ENCODE measurements at regions not wholly inside any gene's neighbourhood (a gene's known extent, or its start where the extent isn't known, plus 50 kb on each side); places are given as distances from the start of the nearest gene placed in this dataset.

GRCh38 chr4:154013576-154013975 is 224.7 kb upstream of the SFRP2 start:
- Histone ChIP-seq H2AFZ (ENCODE audit: control insufficient read depth, low read depth, low read length) (no peak overlapping the region), H3K9me3 (replicated peaks; ENCODE audit: control insufficient read depth, insufficient read depth, low read length) (no peaks in the 10 kb centered on the region), H3K9ac (ENCODE audit: control insufficient read depth, insufficient read depth, low read length) (no peak overlapping the region), H3K4me1 (ENCODE audit: control insufficient read depth, insufficient read depth, low read length) (no peaks in the 10 kb centered on the region), H3K36me3 (ENCODE audit: control insufficient read depth in 2 of 2, insufficient read depth in 2 of 2, low read length in 1 of 2) (no peaks in the 10 kb centered on the region), H3K79me2 (ENCODE audit: control insufficient read depth, insufficient read depth, low read length) (no peaks in the 10 kb centered on the region), H4K20me1 (ENCODE audit: control insufficient read depth, insufficient read depth) (no peaks in the 10 kb centered on the region), H3K4me2 (ENCODE audit: control insufficient read depth, insufficient read depth) (no peak overlapping the region), H3K27ac (ENCODE audit: control insufficient read depth, insufficient read depth) (no peak overlapping the region), H3K27me3 (replicated peaks in 1 of 2; ENCODE audit: control insufficient read depth in 2 of 2, insufficient read depth in 2 of 2, low read length in 1 of 2) (no peaks in the 10 kb centered on the region), H3K4me3 (no peak overlapping the region)
- ChIA-PET SMC1A (ENCODE audit: uncharacterized antibody, unreplicated experiment) (no interaction called here), CTCF (no interaction called here), POLR2A (no interaction called here), RAD21 (ENCODE audit: unreplicated experiment) (no interaction called here)
- intact Hi-C loops (cut with micrococcal nuclease; ENCODE audit: unreplicated experiment): loop anchor here (10.0 kb wide), 1 partner anchor 229 kb away; the partner anchor contains the start of gene SFRP2
- no peak for TF ChIP-seq NBN (IDR thresholded peaks at IDR 0.05)
- no peak for TF ChIP-seq RB1 (IDR thresholded peaks at IDR 0.05; ENCODE audit: borderline replicate concordance)
- no peak for TF ChIP-seq MEF2B (IDR thresholded peaks at IDR 0.05; ENCODE audit: partially characterized antibody, poor library complexity, severe bottlenecking)
- TF ChIP-seq ZNF384 (IDR thresholded peaks at IDR 0.05; ENCODE audit: borderline replicate concordance, low read depth, low read length): no peak
- no peak for TF ChIP-seq TBL1XR1 (IDR thresholded peaks at IDR 0.05; ENCODE audit: low read depth, low read length)
- TF ChIP-seq BACH1 (IDR thresholded peaks at IDR 0.05; ENCODE audit: borderline replicate concordance): no peak
- TF ChIP-seq HDGF (IDR thresholded peaks at IDR 0.05): no peak
- no peak for TF ChIP-seq MYC (IDR thresholded peaks at IDR 0.05; ENCODE audit: insufficient read depth, insufficient read length, insufficient replicate concordance, low read length, severe bottlenecking)
- TF ChIP-seq RFX5 (IDR thresholded peaks at IDR 0.05; ENCODE audit: low read depth, low read length): no peak
- TF ChIP-seq RAD21 (IDR thresholded peaks at IDR 0.05; ENCODE audit: insufficient read depth, low read depth, low read length): no peak
- no peak for TF ChIP-seq ZNF217 (IDR thresholded peaks at IDR 0.05)
- DNase-seq (ENCODE audit: low read depth, low spot score) (no peak), FAIRE-seq (no peak), ATAC-seq (no peak)
- in situ Hi-C loops (cut with MboI): no loop called here
- BruUV-seq (replicated peaks): no TSS peak

- Histone ChIP-seq H3K79me2 (ENCODE audit: control insufficient read depth, insufficient read depth, low read length) (no peaks in the 10 kb centered on the region), H3K9ac (ENCODE audit: control insufficient read depth, insufficient read depth, low read length) (no peak overlapping the region), H3K36me3 (ENCODE audit: control insufficient read depth in 2 of 2, insufficient read depth in 2 of 2, low read length in 1 of 2) (no peaks in the 10 kb centered on the region), H3K4me2 (ENCODE audit: control insufficient read depth, insufficient read depth) (no peak overlapping the region), H3K27me3 (replicated peaks in 1 of 2; ENCODE audit: control insufficient read depth in 2 of 2, insufficient read depth in 2 of 2, low read length in 1 of 2) (no peaks in the 10 kb centered on the region), H3K27ac (ENCODE audit: control insufficient read depth, insufficient read depth) (no peak overlapping the region), H2AFZ (ENCODE audit: control insufficient read depth, low read depth, low read length) (no peak overlapping the region), H3K4me1 (ENCODE audit: control insufficient read depth, insufficient read depth, low read length) (no peaks in the 10 kb centered on the region), H3K4me3 (no peak overlapping the region), H3K9me3 (replicated peaks; ENCODE audit: control insufficient read depth, insufficient read depth, low read length) (no peaks in the 10 kb centered on the region), H4K20me1 (ENCODE audit: control insufficient read depth, insufficient read depth) (no peaks in the 10 kb centered on the region)
- DNase-seq (ENCODE audit: low read depth, low spot score): no peak
- 31% methylated on average over 7 of the region's 7 CpGs for WGBS (ENCODE audit: insufficient coverage, insufficient replicate concordance, low lambda C conversion rate, missing lambda C conversion rate)
- ChIA-PET SMC1A (ENCODE audit: uncharacterized antibody, unreplicated experiment) (no interaction called here), POLR2A (no interaction called here), RAD21 (ENCODE audit: unreplicated experiment) (no interaction called here), CTCF (no interaction called here)
- no peak for TF ChIP-seq FOXM1 (IDR thresholded peaks at IDR 0.05; ENCODE audit: low read depth, low read length)
- no peak for TF ChIP-seq CHD1 (IDR thresholded peaks at IDR 0.05; ENCODE audit: low read depth, low read length)
- TF ChIP-seq MEF2B (IDR thresholded peaks at IDR 0.05; ENCODE audit: partially characterized antibody, poor library complexity, severe bottlenecking): no peak
- no peak for TF ChIP-seq NRF1 (conservative IDR thresholded peaks at IDR 0.05; ENCODE audit: low read depth, low read length)
- TF ChIP-seq STAT1 (conservative IDR thresholded peaks at IDR 0.05): no peak
- FAIRE-seq: no peak
- BruUV-seq (replicated peaks): no TSS peak
- intact Hi-C loops (cut with micrococcal nuclease; ENCODE audit: unreplicated experiment) (loop anchor here (10.0 kb wide), 1 partner anchor 226 kb away; the partner anchor contains the start of gene SFRP2), in situ Hi-C loops (cut with MboI) (no loop called here)
- ATAC-seq: no peak
These were observed 221.5 kb upstream of the SFRP2 start for GRCh38 chr4:154010371-154010770.
